Right lobe of liver (tissue), 4 donors: ENCODE measurements at regions not wholly inside any gene's neighbourhood (a gene's known extent, or its start where the extent isn't known, plus 50 kb on each side); places are given as distances from the start of the nearest gene placed in this dataset.

Source experiments
- POLR2A ChIP-seq: fragments of 450-650 bp; IDR thresholded peaks from one replicate; pipeline ENCODE4 v1.6.1; 2017; ENCODE audit warnings: antibody characterized with exemption, mild to moderate bottlenecking
- TF ChIP-seq, protein P1 (sequence below), 4 donors: fragments of 200-600 bp in 3 of 4; fragments of 450-650 bp in 1 of 4; IDR thresholded peaks; one replicate each; pipeline versions ENCODE4 v1.5.1 to v1.8.0; 2016 to 2022; ENCODE audit warnings: antibody characterized with exemption in 4 of 4, mild to moderate bottlenecking in 2 of 4
- donor health status: DM: no; HTN: no; CAD: no.
- donor health status: DM: no; HTN: no; CAD: no.
- donor health status: DM: no; HTN: yes; CAD: no.

DNA sequence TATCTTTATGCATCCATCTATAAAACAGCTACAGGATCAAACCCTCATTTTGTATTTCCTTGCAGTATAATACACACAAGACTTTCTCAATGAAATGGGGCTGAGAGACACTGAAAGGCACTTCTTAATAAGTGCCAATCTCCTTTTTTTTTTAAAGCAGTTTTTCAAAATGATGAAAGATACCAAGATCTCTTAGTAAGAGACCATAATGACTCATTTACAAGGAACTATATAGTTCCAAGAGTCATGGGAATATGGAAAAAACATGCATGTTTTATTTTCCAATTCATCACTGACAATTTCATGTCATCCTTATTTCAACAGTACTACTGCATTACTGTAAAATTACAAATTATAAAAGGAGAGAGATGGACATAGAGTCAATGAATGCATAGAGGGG lies 973.7 kb downstream of the GATA3 start:
- TF ChIP-seq, protein P1, sequence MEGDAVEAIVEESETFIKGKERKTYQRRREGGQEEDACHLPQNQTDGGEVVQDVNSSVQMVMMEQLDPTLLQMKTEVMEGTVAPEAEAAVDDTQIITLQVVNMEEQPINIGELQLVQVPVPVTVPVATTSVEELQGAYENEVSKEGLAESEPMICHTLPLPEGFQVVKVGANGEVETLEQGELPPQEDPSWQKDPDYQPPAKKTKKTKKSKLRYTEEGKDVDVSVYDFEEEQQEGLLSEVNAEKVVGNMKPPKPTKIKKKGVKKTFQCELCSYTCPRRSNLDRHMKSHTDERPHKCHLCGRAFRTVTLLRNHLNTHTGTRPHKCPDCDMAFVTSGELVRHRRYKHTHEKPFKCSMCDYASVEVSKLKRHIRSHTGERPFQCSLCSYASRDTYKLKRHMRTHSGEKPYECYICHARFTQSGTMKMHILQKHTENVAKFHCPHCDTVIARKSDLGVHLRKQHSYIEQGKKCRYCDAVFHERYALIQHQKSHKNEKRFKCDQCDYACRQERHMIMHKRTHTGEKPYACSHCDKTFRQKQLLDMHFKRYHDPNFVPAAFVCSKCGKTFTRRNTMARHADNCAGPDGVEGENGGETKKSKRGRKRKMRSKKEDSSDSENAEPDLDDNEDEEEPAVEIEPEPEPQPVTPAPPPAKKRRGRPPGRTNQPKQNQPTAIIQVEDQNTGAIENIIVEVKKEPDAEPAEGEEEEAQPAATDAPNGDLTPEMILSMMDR (IDR thresholded peaks at IDR 0.05) = no peak
- TF ChIP-seq POLR2A = no peak
